Tibial nerve (tissue), 4 donors: ENCODE measurements at regions not wholly inside any gene's neighbourhood (a gene's known extent, or its start where the extent isn't known, plus 50 kb on each side); places are given as distances from the start of the nearest gene placed in this dataset.

ENCODE experiments used
- CTCF ChIP-seq, 5 experiments: fragments of 200-600 bp in 3 of 5; fragments of 450-650 bp in 2 of 5; sonication (generic) in 3 of 5; IDR thresholded peaks; one replicate each; pipeline ENCODE4 v1.5.1; 2016 to 2019; ENCODE audit warnings: antibody characterized with exemption in 5 of 5, mild to moderate bottlenecking in 3 of 5, moderate library complexity in 2 of 5
- EP300 ChIP-seq, 2 donors: sonication (generic); formaldehyde crosslinking; IDR thresholded peaks; one replicate each; pipeline ENCODE4 v1.6.1; 2017; ENCODE audit warnings: antibody characterized with exemption in 2 of 2, mild to moderate bottlenecking in 1 of 2
- POLR2A ChIP-seq, 2 donors: fragments of 450-650 bp; IDR thresholded peaks; one replicate each; pipeline ENCODE4 v1.6.1; 2017; ENCODE audit warnings: antibody characterized with exemption in 2 of 2, mild to moderate bottlenecking in 2 of 2, moderate library complexity in 2 of 2

GRCh38 chr10:14450041-14450491 is 119.3 kb upstream of the FRMD4A start:
- TF ChIP-seq CTCF (IDR thresholded peaks at IDR 0.05) (no peak), EP300 (IDR thresholded peaks at IDR 0.05) (no peak), POLR2A (IDR thresholded peaks at IDR 0.05) (no peak)
